ENCODE measurements at regions not wholly inside any gene's neighbourhood (a gene's known extent, or its start where the extent isn't known, plus 50 kb on each side); places are given as distances from the start of the nearest gene placed in this dataset.

- Histone ChIP-seq H3K27ac (no peak overlapping the region), H3K9me3 (no peaks in the 10 kb centered on the region), H3K27me3 (no peaks in the 10 kb centered on the region), H3K4me1 (no peaks in the 10 kb centered on the region), H3K4me3 (no peak overlapping the region), H3K36me3 (no peaks in the 10 kb centered on the region)
- 71 to 83% methylated on average over 1 to 2 of the region's 2 CpGs for WGBS, 2 donors (ENCODE audit: low coverage in 1 of 2)
- ATAC-seq, result no peak
- no peak for TF ChIP-seq POLR2AphosphoS5 (IDR thresholded peaks at IDR 0.05)
- TF ChIP-seq, protein P1, sequence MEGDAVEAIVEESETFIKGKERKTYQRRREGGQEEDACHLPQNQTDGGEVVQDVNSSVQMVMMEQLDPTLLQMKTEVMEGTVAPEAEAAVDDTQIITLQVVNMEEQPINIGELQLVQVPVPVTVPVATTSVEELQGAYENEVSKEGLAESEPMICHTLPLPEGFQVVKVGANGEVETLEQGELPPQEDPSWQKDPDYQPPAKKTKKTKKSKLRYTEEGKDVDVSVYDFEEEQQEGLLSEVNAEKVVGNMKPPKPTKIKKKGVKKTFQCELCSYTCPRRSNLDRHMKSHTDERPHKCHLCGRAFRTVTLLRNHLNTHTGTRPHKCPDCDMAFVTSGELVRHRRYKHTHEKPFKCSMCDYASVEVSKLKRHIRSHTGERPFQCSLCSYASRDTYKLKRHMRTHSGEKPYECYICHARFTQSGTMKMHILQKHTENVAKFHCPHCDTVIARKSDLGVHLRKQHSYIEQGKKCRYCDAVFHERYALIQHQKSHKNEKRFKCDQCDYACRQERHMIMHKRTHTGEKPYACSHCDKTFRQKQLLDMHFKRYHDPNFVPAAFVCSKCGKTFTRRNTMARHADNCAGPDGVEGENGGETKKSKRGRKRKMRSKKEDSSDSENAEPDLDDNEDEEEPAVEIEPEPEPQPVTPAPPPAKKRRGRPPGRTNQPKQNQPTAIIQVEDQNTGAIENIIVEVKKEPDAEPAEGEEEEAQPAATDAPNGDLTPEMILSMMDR (IDR thresholded peaks at IDR 0.05), result no peak
- TF ChIP-seq POLR2A (IDR thresholded peaks at IDR 0.05), result no peak
- TF ChIP-seq EP300 (IDR thresholded peaks at IDR 0.05), result no peak
These were observed 392.5 kb downstream of the ADAMTS20 start for GRCh38 chr12:43159506-43159905.

DNA sequence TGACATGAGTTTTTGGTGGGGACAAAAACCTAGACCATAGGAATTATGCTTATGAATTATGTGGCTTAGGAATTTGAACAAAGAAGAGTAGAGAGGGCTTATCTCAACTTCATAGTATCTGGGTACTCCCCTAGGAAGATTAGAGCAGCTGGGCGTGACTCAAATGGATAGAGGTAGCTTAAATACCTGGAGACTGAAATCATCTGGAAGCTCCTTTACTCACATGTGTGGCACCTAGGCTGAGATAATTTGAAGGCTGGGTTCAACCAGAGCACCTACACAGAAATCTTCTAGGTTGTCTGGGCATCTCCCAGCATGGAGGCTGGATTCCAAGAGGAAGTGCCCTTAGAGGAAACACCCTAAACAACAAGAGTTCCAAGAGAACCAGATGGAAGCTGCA, 393.9 kb downstream of the ADAMTS20 start:
- 83 to 92% methylated on average over 1 of the region's 1 CpG for WGBS, 2 donors (ENCODE audit: low coverage in 1 of 2)
- ATAC-seq, result no peak
- Histone ChIP-seq H3K4me1 (no peaks in the 10 kb centered on the region), H3K27me3 (no peaks in the 10 kb centered on the region), H3K4me3 (no peak overlapping the region), H3K36me3 (no peaks in the 10 kb centered on the region), H3K9me3 (no peaks in the 10 kb centered on the region), H3K27ac (no peak overlapping the region)
- no peak for TF ChIP-seq POLR2AphosphoS5 (IDR thresholded peaks at IDR 0.05)
- TF ChIP-seq, protein P1 (IDR thresholded peaks at IDR 0.05), result no peak
- TF ChIP-seq EP300 (IDR thresholded peaks at IDR 0.05), result no peak
- TF ChIP-seq POLR2A (IDR thresholded peaks at IDR 0.05), result no peak

DNA sequence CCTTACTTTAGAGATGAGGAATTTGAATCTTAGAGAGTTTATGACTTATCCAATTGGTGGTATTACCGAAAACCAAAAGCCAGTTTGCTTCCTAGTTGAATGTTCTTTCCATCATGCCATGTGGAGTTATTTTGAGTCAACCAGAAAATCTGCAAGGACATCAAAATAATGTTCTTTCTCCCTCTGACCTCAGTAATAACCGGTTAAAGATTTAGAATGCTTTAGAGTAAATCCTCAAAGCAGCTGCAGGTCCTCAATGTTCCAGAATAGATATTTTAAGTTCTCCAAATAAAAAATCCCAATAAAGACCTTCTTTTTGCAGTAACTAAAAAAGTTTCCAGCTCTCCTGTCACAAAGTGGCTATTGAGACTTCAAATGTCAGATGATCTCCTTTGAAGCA, 396.6 kb downstream of the ADAMTS20 start:
- 52 to 81% methylated on average over 2 of the region's 2 CpGs for WGBS, 2 donors (ENCODE audit: low coverage in 1 of 2)
- Histone ChIP-seq H3K27me3 (no peaks in the 10 kb centered on the region), H3K27ac (no peak overlapping the region), H3K4me3 (no peak overlapping the region), H3K4me1 (no peaks in the 10 kb centered on the region), H3K36me3 (no peaks in the 10 kb centered on the region), H3K9me3 (no peaks in the 10 kb centered on the region)
- TF ChIP-seq, protein P1 (IDR thresholded peaks at IDR 0.05), result no peak
- no peak for TF ChIP-seq POLR2A (IDR thresholded peaks at IDR 0.05)
- no peak for TF ChIP-seq EP300 (IDR thresholded peaks at IDR 0.05)
- no peak for TF ChIP-seq POLR2AphosphoS5 (IDR thresholded peaks at IDR 0.05)
- ATAC-seq, result no peak

DNA sequence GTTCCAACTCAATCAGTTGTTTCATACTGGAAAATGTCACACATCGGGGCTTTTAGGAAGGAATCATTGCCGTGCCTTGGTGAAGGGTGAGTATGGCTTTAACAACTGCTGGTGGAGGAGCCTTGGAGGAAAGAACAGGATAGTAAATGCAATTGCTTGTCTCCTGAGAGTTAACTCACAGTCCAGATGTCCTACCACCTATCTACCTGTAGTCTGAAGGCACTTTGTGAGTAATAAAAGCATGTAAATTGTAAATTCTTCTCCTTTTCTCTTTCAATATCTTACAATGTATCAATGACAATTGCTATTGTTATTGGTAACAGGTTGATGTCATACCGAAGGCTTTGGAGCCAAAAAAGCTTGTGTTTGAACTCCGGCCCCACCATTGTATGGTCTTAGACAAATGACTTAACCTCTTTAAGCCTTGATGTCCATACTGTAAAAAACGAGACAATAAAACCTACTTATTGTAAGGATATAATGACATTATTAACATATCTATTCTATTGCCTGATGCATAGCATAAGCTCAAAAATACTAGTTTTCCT, 397.4 kb downstream of the ADAMTS20 start:
- Histone ChIP-seq H3K4me3 (no peak overlapping the region), H3K27ac (no peak overlapping the region), H3K27me3 (no peaks in the 10 kb centered on the region), H3K36me3 (no peaks in the 10 kb centered on the region), H3K4me1 (no peaks in the 10 kb centered on the region), H3K9me3 (no peaks in the 10 kb centered on the region)
- WGBS, 2 donors (ENCODE audit: low coverage in 1 of 2), result 60 to 84% methylated on average over 3 to 5 of the region's 5 CpGs
- no peak for ATAC-seq
- TF ChIP-seq EP300 (IDR thresholded peaks at IDR 0.05) (no peak), POLR2A (IDR thresholded peaks at IDR 0.05) (no peak), POLR2AphosphoS5 (IDR thresholded peaks at IDR 0.05) (no peak)
- TF ChIP-seq, protein P1 (IDR thresholded peaks at IDR 0.05), result no peak

DNA sequence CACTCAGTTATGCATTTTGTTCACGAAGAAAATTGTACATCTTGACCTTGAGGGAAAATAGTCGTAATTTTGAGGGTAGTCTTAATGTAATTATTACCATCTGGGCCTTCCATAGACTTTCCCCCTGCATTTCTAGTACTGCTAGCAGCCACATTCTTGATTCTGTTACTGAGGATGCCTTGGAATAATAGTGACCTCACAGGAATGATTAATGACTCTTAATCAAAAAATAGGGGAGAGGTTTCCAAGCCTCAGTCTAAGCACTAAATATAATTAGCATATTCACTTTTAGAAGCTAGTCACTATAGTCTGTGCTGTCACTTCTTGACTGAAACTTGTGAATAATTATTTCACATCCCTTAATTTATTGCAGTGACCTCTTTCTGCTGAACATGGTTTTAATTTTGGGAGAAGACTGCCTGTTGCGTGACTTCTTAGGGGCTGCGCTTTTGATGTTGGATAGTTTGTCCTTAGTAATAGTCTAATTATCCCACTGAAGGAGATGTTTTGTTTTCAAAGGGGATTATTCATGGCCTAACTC, 400.5 kb downstream of the ADAMTS20 start:
- no peaks in the 10 kb centered on the region for H3K4me1 ChIP-seq
- TF ChIP-seq, protein P1 (IDR thresholded peaks at IDR 0.05), result no peak
- TF ChIP-seq POLR2AphosphoS5 (IDR thresholded peaks at IDR 0.05), result no peak
- no peak for TF ChIP-seq POLR2A (IDR thresholded peaks at IDR 0.05)
- TF ChIP-seq EP300 (IDR thresholded peaks at IDR 0.05), result no peak
- H3K9me3 ChIP-seq, result no peaks in the 10 kb centered on the region
- H3K27ac ChIP-seq, result no peak overlapping the region
- no peak for ATAC-seq
- WGBS, 2 donors (ENCODE audit: low coverage in 1 of 2), result 61 to 69% methylated on average over 4 of the region's 4 CpGs
- H3K4me3 ChIP-seq, result no peak overlapping the region
- no peaks in the 10 kb centered on the region for H3K27me3 ChIP-seq
- H3K36me3 ChIP-seq, result no peaks in the 10 kb centered on the region
